ENCODE measurements at regions not wholly inside any gene's neighbourhood (a gene's known extent, or its start where the extent isn't known, plus 50 kb on each side); places are given as distances from the start of the nearest gene placed in this dataset.

DNA sequence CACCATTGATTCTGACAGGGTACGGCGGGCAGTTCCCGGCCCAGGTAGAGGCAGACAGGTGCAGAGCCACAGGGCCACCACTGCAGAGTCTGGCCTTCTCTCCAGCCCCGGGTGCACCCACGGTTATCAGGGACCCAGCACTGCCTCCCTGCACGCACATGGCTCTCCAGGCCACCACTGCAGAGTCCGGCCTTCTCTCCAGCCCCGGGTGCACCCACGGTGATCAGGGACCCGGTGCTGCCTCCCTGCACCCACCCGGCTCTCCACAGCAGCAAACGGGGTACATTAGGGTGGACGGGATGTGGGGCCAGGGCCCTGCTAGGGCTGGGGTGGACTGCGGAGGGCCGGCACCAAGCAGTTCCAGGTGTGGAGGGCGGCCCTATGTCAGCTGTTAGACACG, 272.9 kb downstream of the BRD1 start:
- no peak for TF ChIP-seq JUND (IDR thresholded peaks at IDR 0.05; ENCODE audit: low read depth)
- no peak for DNase-seq (ENCODE audit: low read depth in 1 of 2, low spot score in 1 of 2)
- in situ Hi-C loops (cut with HindIII; ENCODE audit: low pct_unique_long_range_greater_than_20kb, low sequenced_read_pairs): no loop called here

- in situ Hi-C loops (cut with HindIII; ENCODE audit: low pct_unique_long_range_greater_than_20kb, low sequenced_read_pairs): no loop called here
- no peak for TF ChIP-seq JUND (IDR thresholded peaks at IDR 0.05; ENCODE audit: low read depth)
- no peak for DNase-seq (ENCODE audit: low read depth in 1 of 2, low spot score in 1 of 2)
Observed at GRCh38 chr22:49554296-49554625, 273.4 kb downstream of the BRD1 start.

DNA sequence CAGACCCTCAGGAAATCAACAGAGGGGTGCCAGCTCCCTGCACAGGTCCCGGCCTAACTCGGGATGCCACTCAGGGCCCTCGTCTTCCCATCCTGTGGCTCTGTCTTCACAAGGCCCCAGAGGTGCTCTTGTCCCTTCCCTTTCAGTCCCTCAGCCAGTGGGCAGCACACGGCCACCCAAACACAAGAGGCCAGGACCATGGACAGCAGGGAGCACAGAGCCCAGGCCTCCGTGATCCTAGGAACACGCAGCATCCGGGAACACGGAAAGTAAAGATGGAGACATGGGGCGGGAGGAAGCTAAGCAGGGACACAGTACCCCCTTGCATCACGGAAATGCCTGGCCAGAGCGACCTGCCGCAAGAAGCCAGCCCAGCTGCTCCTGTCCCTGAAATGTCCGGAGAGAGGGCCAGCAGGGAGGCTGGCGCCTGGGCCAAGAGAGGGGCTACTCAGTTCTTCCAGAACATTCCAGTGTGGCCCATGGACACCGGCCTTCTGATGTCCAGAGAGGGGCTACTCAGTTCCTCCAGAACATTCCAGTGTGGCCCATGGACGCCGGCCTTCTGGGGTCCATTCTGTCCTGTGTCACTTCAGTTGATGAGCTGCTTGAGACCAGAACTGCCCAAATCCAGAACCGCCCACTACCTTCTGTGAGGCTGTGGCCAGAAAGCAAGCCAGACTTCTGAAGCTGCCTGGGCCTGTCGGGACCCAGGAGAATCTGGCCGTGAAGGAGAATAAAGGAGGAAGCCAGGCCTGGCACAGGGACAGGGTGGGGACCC, 274.0 kb downstream of the BRD1 start:
- peak in 1 of 2 experiments; percentile 50 for DNase-seq (ENCODE audit: low read depth in 1 of 2, low spot score in 1 of 2)
- in situ Hi-C loops (cut with HindIII; ENCODE audit: low pct_unique_long_range_greater_than_20kb, low sequenced_read_pairs): no loop called here
- TF ChIP-seq JUND (IDR thresholded peaks at IDR 0.05; ENCODE audit: low read depth): no peak

DNA sequence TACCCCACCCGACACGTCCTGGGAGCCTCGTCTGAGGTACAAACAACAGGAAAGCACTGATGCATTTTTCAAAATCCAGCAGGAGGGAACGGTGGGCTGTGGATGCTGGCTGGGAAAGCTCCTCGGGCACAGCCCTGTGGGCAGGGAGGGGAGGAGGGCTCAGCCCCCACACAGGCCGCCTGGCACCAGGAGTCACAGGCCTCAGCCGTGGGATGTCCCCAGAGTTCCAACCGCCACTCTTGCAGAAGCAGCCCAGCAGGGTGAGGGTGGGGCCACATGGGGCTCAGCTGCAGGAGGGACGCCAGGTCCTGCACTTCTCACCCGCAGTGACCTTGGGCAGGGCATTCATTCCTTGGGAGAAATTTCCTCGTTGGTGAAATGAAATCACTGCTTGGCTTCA, 274.6 kb downstream of the BRD1 start:
- no peak for TF ChIP-seq JUND (IDR thresholded peaks at IDR 0.05; ENCODE audit: low read depth)
- in situ Hi-C loops (cut with HindIII; ENCODE audit: low pct_unique_long_range_greater_than_20kb, low sequenced_read_pairs): no loop called here
- DNase-seq (ENCODE audit: low read depth in 1 of 2, low spot score in 1 of 2): no peak

GRCh38 chr22:49551897-49552614, 275.6 kb downstream of the BRD1 start:
- in situ Hi-C loops (cut with HindIII; ENCODE audit: low pct_unique_long_range_greater_than_20kb, low sequenced_read_pairs): no loop called here
- no peak for DNase-seq (ENCODE audit: low read depth in 1 of 2, low spot score in 1 of 2)
- TF ChIP-seq JUND (IDR thresholded peaks at IDR 0.05; ENCODE audit: low read depth): no peak

DNA sequence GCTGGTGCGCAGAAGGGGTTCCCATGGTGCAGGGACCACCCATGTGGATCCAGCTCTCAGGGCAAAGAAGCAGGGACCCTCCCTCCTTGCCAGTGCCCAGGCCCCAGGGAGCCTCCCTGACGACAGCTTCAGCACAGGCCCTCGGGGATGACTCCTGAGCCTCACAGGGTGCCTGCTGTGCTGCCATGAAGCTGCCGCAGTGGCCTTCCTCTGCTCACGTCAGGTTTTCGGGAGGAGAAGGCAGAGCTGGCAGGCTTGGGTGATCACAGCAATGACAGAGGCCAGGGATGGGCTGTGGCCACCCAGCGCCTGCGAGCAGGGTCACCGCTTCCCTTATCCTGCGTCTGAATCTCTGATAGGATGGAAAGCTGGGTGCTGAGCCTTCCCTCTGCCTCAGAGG, 276.2 kb downstream of the BRD1 start:
- no peak for DNase-seq (ENCODE audit: low read depth in 1 of 2, low spot score in 1 of 2)
- in situ Hi-C loops (cut with HindIII; ENCODE audit: low pct_unique_long_range_greater_than_20kb, low sequenced_read_pairs): no loop called here
- no peak for TF ChIP-seq JUND (IDR thresholded peaks at IDR 0.05; ENCODE audit: low read depth)

- DNase-seq (ENCODE audit: low read depth in 1 of 2, low spot score in 1 of 2): peak in 1 of 2 experiments; percentile 1
- no peak for TF ChIP-seq JUND (IDR thresholded peaks at IDR 0.05; ENCODE audit: low read depth)
- in situ Hi-C loops (cut with HindIII; ENCODE audit: low pct_unique_long_range_greater_than_20kb, low sequenced_read_pairs): no loop called here
Observed at GRCh38 chr22:49550766-49551362, 276.8 kb downstream of the BRD1 start.

GRCh38 chr22:49550141-49550430, 277.6 kb downstream of the BRD1 start:
- in situ Hi-C loops (cut with HindIII; ENCODE audit: low pct_unique_long_range_greater_than_20kb, low sequenced_read_pairs): no loop called here
- no peak for DNase-seq (ENCODE audit: low read depth in 1 of 2, low spot score in 1 of 2)
- no peak for TF ChIP-seq JUND (IDR thresholded peaks at IDR 0.05; ENCODE audit: low read depth)

GRCh38 chr22:49549256-49550140, 278.2 kb downstream of the BRD1 start:
- in situ Hi-C loops (cut with HindIII; ENCODE audit: low pct_unique_long_range_greater_than_20kb, low sequenced_read_pairs): no loop called here
- no peak for DNase-seq (ENCODE audit: low read depth in 1 of 2, low spot score in 1 of 2)
- TF ChIP-seq JUND (IDR thresholded peaks at IDR 0.05; ENCODE audit: low read depth): no peak

DNA sequence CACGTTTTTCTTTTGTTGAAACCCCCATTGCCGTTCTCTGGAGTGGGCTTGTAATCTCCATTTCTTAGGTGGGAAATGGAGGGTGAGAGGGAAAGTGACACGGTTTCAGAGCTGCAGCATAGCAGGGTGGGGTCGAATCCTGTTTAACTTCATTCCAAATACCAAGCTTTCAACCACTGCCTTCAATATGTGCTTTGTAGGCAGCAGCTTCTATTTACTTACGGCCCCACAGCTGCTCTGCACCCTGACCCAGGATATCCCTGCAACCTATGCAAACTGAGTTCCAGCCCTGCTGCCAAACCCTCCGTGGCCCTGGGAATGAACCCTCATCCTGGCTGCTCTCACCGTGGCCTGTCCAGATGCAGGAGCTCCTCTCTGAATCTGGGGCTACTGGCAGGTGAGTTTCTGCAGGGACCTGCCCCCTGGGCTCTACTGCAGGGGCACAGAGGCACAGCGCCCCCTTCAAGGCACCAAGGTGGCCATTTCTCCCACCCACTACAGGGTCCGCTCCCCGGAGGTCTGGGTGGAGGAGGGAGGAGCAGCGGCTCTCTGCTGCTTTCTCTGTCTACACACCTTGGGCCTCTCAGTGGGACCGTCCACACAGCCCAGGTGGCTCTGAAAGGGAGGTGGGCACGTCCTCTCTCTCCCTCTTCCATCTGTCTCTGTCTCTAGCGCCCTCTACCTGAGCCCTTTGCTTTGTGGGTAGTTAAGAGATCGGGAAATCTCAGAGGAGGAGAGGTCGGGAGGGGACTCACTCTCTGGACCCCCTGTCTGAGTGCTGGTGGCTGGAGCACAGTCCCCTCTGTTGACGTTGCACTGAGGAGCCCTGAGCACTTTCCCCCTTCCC, 279.1 kb downstream of the BRD1 start:
- DNase-seq (ENCODE audit: low read depth in 1 of 2, low spot score in 1 of 2): no peak
- in situ Hi-C loops (cut with HindIII; ENCODE audit: low pct_unique_long_range_greater_than_20kb, low sequenced_read_pairs): no loop called here
- no peak for TF ChIP-seq JUND (IDR thresholded peaks at IDR 0.05; ENCODE audit: low read depth)

DNA sequence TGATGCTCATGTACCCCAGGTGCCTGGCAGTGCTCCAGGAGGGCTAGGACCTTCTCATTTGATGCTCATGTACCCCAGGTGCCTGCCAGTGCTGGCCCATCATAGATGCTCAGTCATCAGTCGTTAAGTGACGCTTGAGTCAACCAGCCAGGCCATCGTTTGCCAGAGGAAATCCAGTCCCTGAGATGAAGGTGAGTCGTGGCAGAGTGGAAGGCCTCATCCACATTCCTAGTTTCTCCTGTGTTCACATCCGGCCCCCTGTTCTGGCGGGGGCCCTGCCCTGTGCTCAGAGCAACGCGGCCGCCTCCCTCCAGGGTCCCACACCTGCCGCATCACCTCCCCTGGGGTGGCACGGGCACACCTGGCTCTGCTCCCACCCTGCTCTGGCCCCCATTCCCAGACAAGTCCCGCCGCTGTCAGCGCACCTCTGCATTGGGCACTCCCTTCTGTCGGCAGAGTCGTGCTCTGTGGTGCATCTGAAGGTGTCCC, 279.9 kb downstream of the BRD1 start:
- DNase-seq (ENCODE audit: low read depth in 1 of 2, low spot score in 1 of 2): no peak
- no peak for TF ChIP-seq JUND (IDR thresholded peaks at IDR 0.05; ENCODE audit: low read depth)
- in situ Hi-C loops (cut with HindIII; ENCODE audit: low pct_unique_long_range_greater_than_20kb, low sequenced_read_pairs): no loop called here
